ENCODE measurements at regions not wholly inside any gene's neighbourhood (a gene's known extent, or its start where the extent isn't known, plus 50 kb on each side); places are given as distances from the start of the nearest gene placed in this dataset.
"Not testable (repeated sequence)": the region's sequence is repeated elsewhere in the genome, so short reads cannot be mapped to it uniquely, and the experiment has no call there.

DNA sequence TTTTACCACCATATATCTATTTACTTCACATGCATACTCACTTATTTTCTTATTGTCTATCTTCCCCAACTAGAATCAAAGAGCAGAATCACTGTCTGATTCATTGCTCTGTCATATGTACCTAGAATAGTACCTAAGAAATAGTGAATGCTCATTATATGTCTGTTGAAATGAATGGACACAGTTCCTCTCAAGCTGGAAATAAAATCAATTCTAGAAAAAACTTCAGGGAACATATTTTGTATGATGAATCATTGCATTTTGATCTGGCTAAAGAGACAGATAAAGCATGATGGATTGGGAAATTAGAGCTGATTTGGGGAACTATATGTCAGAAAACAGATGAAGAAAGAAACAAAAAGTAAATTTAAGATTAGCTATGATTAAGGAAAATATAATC lies 623.3 kb downstream of the C12orf50 start:
- H3T11ph ChIP-seq (ENCODE audit: low read length): no peak overlapping the region
- no peaks in the 10 kb centered on the region for H3K79me2 ChIP-seq (ENCODE audit: insufficient read depth, low read length)
- Mint-ChIP-seq H3K4me1 (no peaks in the 10 kb centered on the region), H3K36me3 (ENCODE audit: insufficient read depth in 1 of 3, low read depth in 3 of 3) (peaks cover 0 to 2% (median 1%) of the 10 kb centered on the region in 3 experiments; a peak in 1 of 7 replicates), H3K9me3 (peaks cover 0 to 5% of the 10 kb centered on the region in 2 experiments; a peak in 1 of 5 replicates), H3K27ac (no peak overlapping the region), H3K4me3 (no peak overlapping the region), H3K27me3 (ENCODE audit: low read depth) (no peaks in the 10 kb centered on the region)
- H2BK5ac ChIP-seq (ENCODE audit: insufficient read length, low read length): no peak overlapping the region
- H4K91ac ChIP-seq (ENCODE audit: insufficient read length, low read depth, low read length): no peak overlapping the region
- no peaks in the 10 kb centered on the region for H3K79me1 ChIP-seq (ENCODE audit: insufficient read depth, low read depth, low read length, poor library complexity, severe bottlenecking)
- H2AK5ac ChIP-seq (ENCODE audit: insufficient read length, low read length): no peak overlapping the region
- H4K20me1 ChIP-seq (ENCODE audit: control insufficient read depth, insufficient read depth, insufficient read length): no peaks in the 10 kb centered on the region
- no peak overlapping the region for H2BK120ac ChIP-seq (ENCODE audit: low read depth, low read length, poor library complexity, severe bottlenecking)
- H2BK20ac ChIP-seq (ENCODE audit: low read depth, low read length, poor library complexity, severe bottlenecking): no peak overlapping the region
- H4K5ac ChIP-seq (ENCODE audit: insufficient read length, low read depth, low read length): no peak overlapping the region
- no peaks in the 10 kb centered on the region for H3K9me3 ChIP-seq (ENCODE audit: control insufficient read depth, low read depth, low read length)
- H3K9ac ChIP-seq (ENCODE audit: extremely low read depth, insufficient read length, low read length): no peak overlapping the region
- no peaks in the 10 kb centered on the region for H3K4me1 ChIP-seq (ENCODE audit: insufficient read depth, low read length)
- no peak overlapping the region for H3K56ac ChIP-seq (ENCODE audit: insufficient read length, low read depth, low read length)
- H3K27ac ChIP-seq (ENCODE audit: insufficient read length, low read depth, low read length): no peak overlapping the region
- TF ChIP-seq, protein P1, sequence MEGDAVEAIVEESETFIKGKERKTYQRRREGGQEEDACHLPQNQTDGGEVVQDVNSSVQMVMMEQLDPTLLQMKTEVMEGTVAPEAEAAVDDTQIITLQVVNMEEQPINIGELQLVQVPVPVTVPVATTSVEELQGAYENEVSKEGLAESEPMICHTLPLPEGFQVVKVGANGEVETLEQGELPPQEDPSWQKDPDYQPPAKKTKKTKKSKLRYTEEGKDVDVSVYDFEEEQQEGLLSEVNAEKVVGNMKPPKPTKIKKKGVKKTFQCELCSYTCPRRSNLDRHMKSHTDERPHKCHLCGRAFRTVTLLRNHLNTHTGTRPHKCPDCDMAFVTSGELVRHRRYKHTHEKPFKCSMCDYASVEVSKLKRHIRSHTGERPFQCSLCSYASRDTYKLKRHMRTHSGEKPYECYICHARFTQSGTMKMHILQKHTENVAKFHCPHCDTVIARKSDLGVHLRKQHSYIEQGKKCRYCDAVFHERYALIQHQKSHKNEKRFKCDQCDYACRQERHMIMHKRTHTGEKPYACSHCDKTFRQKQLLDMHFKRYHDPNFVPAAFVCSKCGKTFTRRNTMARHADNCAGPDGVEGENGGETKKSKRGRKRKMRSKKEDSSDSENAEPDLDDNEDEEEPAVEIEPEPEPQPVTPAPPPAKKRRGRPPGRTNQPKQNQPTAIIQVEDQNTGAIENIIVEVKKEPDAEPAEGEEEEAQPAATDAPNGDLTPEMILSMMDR (conservative IDR thresholded peaks at IDR 0.05): no peak
- no peak overlapping the region for H2BK12ac ChIP-seq (ENCODE audit: insufficient read length, low read depth, low read length)
- no peak overlapping the region for H4K8ac ChIP-seq (replicated peaks; ENCODE audit: insufficient read length, low read depth, low read length)
- H3K23ac ChIP-seq (ENCODE audit: insufficient read length, low read depth, low read length): no peak overlapping the region
- no peak overlapping the region for H2AFZ ChIP-seq (ENCODE audit: low read length)
- DNase-seq: no peak
- H3K14ac ChIP-seq (ENCODE audit: insufficient read depth, low read length): no peak overlapping the region
- H3K4ac ChIP-seq (ENCODE audit: low read depth, low read length): no peak overlapping the region
- H3K27me3 ChIP-seq (ENCODE audit: insufficient read depth, low read length): no peaks in the 10 kb centered on the region
- H3K4me2 ChIP-seq (ENCODE audit: insufficient read depth, insufficient read length, low read length): no peak overlapping the region
- no peak overlapping the region for H3K18ac ChIP-seq (ENCODE audit: insufficient read length, low read depth, low read length)
- H2BK15ac ChIP-seq (ENCODE audit: low read depth, low read length): no peak overlapping the region
- no peaks in the 10 kb centered on the region for H3K23me2 ChIP-seq (ENCODE audit: insufficient read length, low read depth, low read length, poor library complexity, severe bottlenecking)

DNA sequence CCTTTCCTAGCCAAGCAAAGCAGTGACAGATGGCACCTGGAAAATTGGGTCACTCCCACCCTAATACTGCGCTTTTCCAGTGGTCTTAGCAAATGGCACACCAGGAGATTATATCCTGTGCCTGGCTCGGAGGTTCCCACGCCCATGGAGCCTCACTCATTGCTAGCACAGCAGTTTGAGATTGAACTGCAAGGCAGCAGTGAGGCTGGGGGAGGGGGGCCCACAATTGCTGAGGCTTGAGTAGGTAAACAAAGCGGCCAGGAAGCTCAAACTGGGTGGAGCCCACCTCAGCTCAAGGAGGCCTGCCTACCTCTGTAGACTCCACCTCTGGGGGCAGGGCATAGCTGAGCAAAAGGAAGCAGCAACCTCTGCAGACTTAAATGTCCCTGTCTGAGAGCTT lies 635.0 kb downstream of the C12orf50 start:
- not testable (repeated sequence) for H2BK15ac ChIP-seq (ENCODE audit: low read depth, low read length); H3K18ac ChIP-seq (ENCODE audit: insufficient read length, low read depth, low read length); H3T11ph ChIP-seq (ENCODE audit: low read length); H3K14ac ChIP-seq (ENCODE audit: insufficient read depth, low read length); H2BK120ac ChIP-seq (ENCODE audit: low read depth, low read length, poor library complexity, severe bottlenecking); H2AK5ac ChIP-seq (ENCODE audit: insufficient read length, low read length); H3K56ac ChIP-seq (ENCODE audit: insufficient read length, low read depth, low read length); H3K27ac ChIP-seq (ENCODE audit: insufficient read length, low read depth, low read length); H4K91ac ChIP-seq (ENCODE audit: insufficient read length, low read depth, low read length); DNase-seq; H2BK5ac ChIP-seq (ENCODE audit: insufficient read length, low read length); H3K79me1 ChIP-seq (ENCODE audit: insufficient read depth, low read depth, low read length, poor library complexity, severe bottlenecking); H2AFZ ChIP-seq (ENCODE audit: low read length); H3K23ac ChIP-seq (ENCODE audit: insufficient read length, low read depth, low read length); H4K8ac ChIP-seq (replicated peaks; ENCODE audit: insufficient read length, low read depth, low read length); H3K9ac ChIP-seq (ENCODE audit: extremely low read depth, insufficient read length, low read length); H4K20me1 ChIP-seq (ENCODE audit: control insufficient read depth, insufficient read depth, insufficient read length); H3K4me1 ChIP-seq (ENCODE audit: insufficient read depth, low read length); H3K4me1 Mint-ChIP-seq; H2BK12ac ChIP-seq (ENCODE audit: insufficient read length, low read depth, low read length); H4K5ac ChIP-seq (ENCODE audit: insufficient read length, low read depth, low read length); H2BK20ac ChIP-seq (ENCODE audit: low read depth, low read length, poor library complexity, severe bottlenecking); H3K23me2 ChIP-seq (ENCODE audit: insufficient read length, low read depth, low read length, poor library complexity, severe bottlenecking); H3K4me3 Mint-ChIP-seq; H3K4ac ChIP-seq (ENCODE audit: low read depth, low read length); H3K9me3 ChIP-seq (ENCODE audit: control insufficient read depth, low read depth, low read length); H3K27me3 Mint-ChIP-seq (ENCODE audit: low read depth); H3K79me2 ChIP-seq (ENCODE audit: insufficient read depth, low read length); H3K4me2 ChIP-seq (ENCODE audit: insufficient read depth, insufficient read length, low read length); H3K27me3 ChIP-seq (ENCODE audit: insufficient read depth, low read length); H3K27ac Mint-ChIP-seq
- peaks cover 39 to 41% of the 10 kb centered on the region in 2 experiments for H3K9me3 Mint-ChIP-seq
- H3K36me3 Mint-ChIP-seq (ENCODE audit: insufficient read depth in 1 of 3, low read depth in 3 of 3): peaks cover 6 to 37% (median 13%) of the 10 kb centered on the region in 3 experiments
- WGBS (ENCODE audit: extremely low coverage, insufficient read length, low lambda C conversion rate): no CpG with 5 or more reads among the region's 4 CpGs
